GM12878 (cell line): ENCODE measurements at regions not wholly inside any gene's neighbourhood (a gene's known extent, or its start where the extent isn't known, plus 50 kb on each side); places are given as distances from the start of the nearest gene placed in this dataset.

Source experiments
- ATAC-seq: fragments of 200-7000 bp; cut with Tn5 transposase; 3 replicates; pipeline ENCODE4 v1.9.1; 2020; ENCODE audit warnings: mild to moderate bottlenecking, moderate library complexity
- BruUV-seq: library from RNA; stranded (reverse); fragments of 400-500 nt; replicated peaks from 2 replicates; lab custom pipeline; 2021; lab: Mats Ljungman, UMichigan
- CTCF ChIA-PET: fragments of 300-600 bp; sonication (Branson Sonifier 250); formaldehyde crosslinking; extraction: SDS; loops from one replicate; lab custom pipeline; 2021; ENCODE audit warnings: inconsistent platforms; lab: Yijun Ruan, JAX
- POLR2A ChIA-PET: fragments of 350-600 bp; formaldehyde crosslinking; extraction: SDS; loops from one replicate; lab custom pipeline; 2021; ENCODE audit warnings: inconsistent platforms; lab: Charles Lee
- RAD21 ChIA-PET: fragments of 300-600 bp; sonication (Branson Sonifier 250); formaldehyde crosslinking; loops from one replicate; lab custom pipeline; 2023; ENCODE audit warnings: antibody characterized with exemption; ENCODE audit not compliant: unreplicated experiment; lab: Charles Lee
- SMC1A ChIA-PET: fragments of 300-600 bp; sonication (Branson Sonifier 250); formaldehyde crosslinking; loops from one replicate; lab custom pipeline; 2023; ENCODE audit not compliant: unreplicated experiment, uncharacterized antibody; lab: Charles Lee
- DNase-seq: peaks from one replicate; pipeline ENCODE4 v3.0.0-alpha.2; 2011; ENCODE audit warnings: low read depth, low spot score
- FAIRE-seq: peaks from 3 replicates; lab custom pipeline; 2011; peaks lifted over from hg19 to GRCh38; lab: Jason Lieb, UNC
- H2AFZ ChIP-seq: 2 replicates; pipeline ENCODE4 v1.6.0; 2011; ENCODE audit warnings: low read depth, low read length, control low read depth; ENCODE audit not compliant: control insufficient read depth
- H3K27ac ChIP-seq: 2 replicates; pipeline ENCODE4 v1.5.1; 2011; ENCODE audit warnings: control low read depth; ENCODE audit not compliant: control insufficient read depth, insufficient read depth
- H3K27me3 ChIP-seq, 2 experiments: replicated peaks in 1 of 2; 2 replicates each; pipeline versions ENCODE4 v1.6.0 to v1.6.1; 2011; ENCODE audit warnings: low read length in 1 of 2; ENCODE audit not compliant: control insufficient read depth in 2 of 2, insufficient read depth in 2 of 2
- H3K36me3 ChIP-seq, 2 experiments: 2 replicates each; pipeline ENCODE4 v1.5.1; 2011; ENCODE audit warnings: low read length in 1 of 2; ENCODE audit not compliant: control insufficient read depth in 2 of 2, insufficient read depth in 2 of 2
- H3K4me1 ChIP-seq: 2 replicates; pipeline ENCODE4 v1.6.1; 2011; ENCODE audit warnings: mild to moderate bottlenecking, low read length, moderate library complexity, mixed read lengths; ENCODE audit not compliant: control insufficient read depth, insufficient read depth
- H3K4me2 ChIP-seq: 2 replicates; pipeline ENCODE4 v1.6.0; 2011; ENCODE audit warnings: control low read depth; ENCODE audit not compliant: control insufficient read depth, insufficient read depth
- H3K4me3 ChIP-seq: fragments of 200-600 bp; sonication (generic); 2 replicates; pipeline ENCODE4 v1.5.1; 2016
- H3K79me2 ChIP-seq: 2 replicates; pipeline ENCODE4 v1.6.0; 2011; ENCODE audit warnings: low read length; ENCODE audit not compliant: control insufficient read depth, insufficient read depth
- H3K9ac ChIP-seq: 2 replicates; pipeline ENCODE4 v1.8.0; 2011; ENCODE audit warnings: low read length, control low read depth, mixed read lengths; ENCODE audit not compliant: control insufficient read depth, insufficient read depth
- H3K9me3 ChIP-seq: replicated peaks from 3 replicates; pipeline ENCODE4 v1.5.1; 2011; ENCODE audit warnings: mild to moderate bottlenecking, low read length; ENCODE audit not compliant: control insufficient read depth, insufficient read depth
- H4K20me1 ChIP-seq: 2 replicates; pipeline ENCODE4 v1.6.0; 2011; ENCODE audit not compliant: control insufficient read depth, insufficient read depth
- E4F1 ChIP-seq: fragments of 450-650 bp; IDR thresholded peaks from 2 replicates; pipeline ENCODE4 v1.6.1; 2018; ENCODE audit warnings: borderline replicate concordance, mild to moderate bottlenecking; ENCODE audit not compliant: partially characterized antibody
- FOXK2 ChIP-seq: fragments of 450-650 bp; IDR thresholded peaks from 2 replicates; pipeline ENCODE4 v1.6.1; 2017; ENCODE audit warnings: mild to moderate bottlenecking, moderate library complexity
- WGBS: methylation state at CpG from one replicate; pipeline ENCODE4 v1.1.6; 2016; ENCODE audit warnings: low lambda C conversion rate; ENCODE audit not compliant: insufficient replicate concordance, insufficient coverage; ENCODE audit errors: missing lambda C conversion rate; 5-methylcytosine and 5-hydroxymethylcytosine counted together
- in situ Hi-C: fragments of 300-500 bp; cut with MboI; formaldehyde crosslinking; loops from 9 replicates; pipeline ENCODE4 v1.14.3; 2018; ENCODE audit warnings: mixed read lengths
- intact Hi-C: fragments of 100-400 bp; cut with micrococcal nuclease; formaldehyde crosslinking; loops from one replicate; pipeline ENCODE4 v1.14.2; 2022; ENCODE audit not compliant: unreplicated experiment
- TF ChIP-seq, protein P1 (sequence below): IDR thresholded peaks from 2 replicates; pipeline ENCODE4 v1.6.1; 2012; ENCODE audit warnings: low read length, inconsistent platforms

DNA sequence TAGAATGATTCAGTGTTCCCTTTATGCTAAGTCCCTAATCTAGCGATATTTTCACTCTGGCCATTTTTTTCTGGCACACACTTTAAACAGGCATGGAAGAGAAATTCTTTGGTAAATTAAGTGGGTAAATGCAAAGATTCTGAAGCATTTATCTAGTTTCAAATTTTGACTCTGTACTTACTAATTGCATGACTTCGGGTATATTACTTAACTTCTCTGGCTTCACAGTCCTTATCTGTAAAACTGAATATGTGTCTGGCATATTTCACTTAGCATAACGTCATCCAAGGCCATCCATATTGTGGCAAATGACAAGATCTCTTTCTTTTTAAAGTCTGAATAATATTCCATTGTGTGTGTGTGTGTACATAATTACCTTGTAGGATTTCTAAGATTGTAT, 114.5 kb downstream of the MBL2 start (continued):
- TF ChIP-seq E4F1, result no peak
- TF ChIP-seq, all 136 proteins: peak for 0

- Histone ChIP-seq H3K4me3 (no peak overlapping the region), H4K20me1 (no peaks in the 10 kb centered on the region), H3K4me1 (no peaks in the 10 kb centered on the region), H3K9ac (no peak overlapping the region)
- 0% methylated on average over 1 of the region's 1 CpG for WGBS
- BruUV-seq, result no TSS peak
- no peak for ATAC-seq
- intact Hi-C loops, result no loop called here
- POLR2A ChIA-PET, result no interaction called here
- in situ Hi-C loops, result loop anchor here (5.0 kb wide), 1 partner anchor 63 kb away; no protein-coding TSS in a partner anchor
- RAD21 ChIA-PET, result no interaction called here
- CTCF ChIA-PET, result interaction anchor here (1.0 kb wide), 1 partner anchor 122 kb away, joined by 3 read pairs; no protein-coding TSS in a partner anchor
- no peak for FAIRE-seq
- TF ChIP-seq, protein P1, sequence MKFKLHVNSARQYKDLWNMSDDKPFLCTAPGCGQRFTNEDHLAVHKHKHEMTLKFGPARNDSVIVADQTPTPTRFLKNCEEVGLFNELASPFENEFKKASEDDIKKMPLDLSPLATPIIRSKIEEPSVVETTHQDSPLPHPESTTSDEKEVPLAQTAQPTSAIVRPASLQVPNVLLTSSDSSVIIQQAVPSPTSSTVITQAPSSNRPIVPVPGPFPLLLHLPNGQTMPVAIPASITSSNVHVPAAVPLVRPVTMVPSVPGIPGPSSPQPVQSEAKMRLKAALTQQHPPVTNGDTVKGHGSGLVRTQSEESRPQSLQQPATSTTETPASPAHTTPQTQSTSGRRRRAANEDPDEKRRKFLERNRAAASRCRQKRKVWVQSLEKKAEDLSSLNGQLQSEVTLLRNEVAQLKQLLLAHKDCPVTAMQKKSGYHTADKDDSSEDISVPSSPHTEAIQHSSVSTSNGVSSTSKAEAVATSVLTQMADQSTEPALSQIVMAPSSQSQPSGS, result no peak
- TF ChIP-seq FOXK2, result no peak
- TF ChIP-seq, all 136 proteins: peak for 0
- Histone ChIP-seq H3K27ac (no peak overlapping the region), H3K36me3 (no peaks in the 10 kb centered on the region), H3K9me3 (no peaks in the 10 kb centered on the region), H3K79me2 (no peaks in the 10 kb centered on the region), H3K27me3 (no peaks in the 10 kb centered on the region), H2AFZ (no peak overlapping the region), H3K4me2 (no peak overlapping the region)
- SMC1A ChIA-PET, result no interaction called here
- DNase-seq, result no peak
Observed at GRCh38 chr10:52659085-52659484, 113.5 kb downstream of the MBL2 start.
